ENCODE measurements at regions not wholly inside any gene's neighbourhood (a gene's known extent, or its start where the extent isn't known, plus 50 kb on each side); places are given as distances from the start of the nearest gene placed in this dataset.

DNA sequence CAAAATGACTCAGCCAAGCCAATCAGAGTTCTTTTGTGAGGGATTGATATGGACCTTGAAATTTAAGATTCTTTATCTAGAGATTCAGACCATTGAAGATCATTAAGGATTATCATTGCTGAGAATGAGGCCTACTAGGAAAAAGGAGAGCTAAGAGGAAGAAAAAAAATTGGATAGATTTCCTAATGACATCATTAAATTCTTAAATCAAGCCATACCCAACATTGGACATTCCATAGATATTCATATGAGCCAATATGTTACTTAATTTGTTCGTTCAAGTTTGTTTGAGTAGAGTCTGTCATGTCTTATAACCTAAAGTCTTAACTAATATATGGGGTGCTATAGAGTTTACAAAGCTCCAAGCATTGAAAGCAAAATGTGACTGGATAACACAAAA lies 727.9 kb upstream of the SEMA6A start:
- no peaks in the 10 kb centered on the region for H4K20me1 ChIP-seq (replicated peaks; ENCODE audit: insufficient read depth)
- no peak for TF ChIP-seq CREB1 (CRISPR knock-in tag; IDR thresholded peaks at IDR 0.05; ENCODE audit: low read depth)
- TF ChIP-seq EZH2phosphoT487 (IDR thresholded peaks at IDR 0.05; ENCODE audit: unreplicated experiment), result no peak
- TF ChIP-seq STAT1 (IDR thresholded peaks at IDR 0.05; ENCODE audit: unreplicated experiment), result no peak
- TF ChIP-seq, protein P1, sequence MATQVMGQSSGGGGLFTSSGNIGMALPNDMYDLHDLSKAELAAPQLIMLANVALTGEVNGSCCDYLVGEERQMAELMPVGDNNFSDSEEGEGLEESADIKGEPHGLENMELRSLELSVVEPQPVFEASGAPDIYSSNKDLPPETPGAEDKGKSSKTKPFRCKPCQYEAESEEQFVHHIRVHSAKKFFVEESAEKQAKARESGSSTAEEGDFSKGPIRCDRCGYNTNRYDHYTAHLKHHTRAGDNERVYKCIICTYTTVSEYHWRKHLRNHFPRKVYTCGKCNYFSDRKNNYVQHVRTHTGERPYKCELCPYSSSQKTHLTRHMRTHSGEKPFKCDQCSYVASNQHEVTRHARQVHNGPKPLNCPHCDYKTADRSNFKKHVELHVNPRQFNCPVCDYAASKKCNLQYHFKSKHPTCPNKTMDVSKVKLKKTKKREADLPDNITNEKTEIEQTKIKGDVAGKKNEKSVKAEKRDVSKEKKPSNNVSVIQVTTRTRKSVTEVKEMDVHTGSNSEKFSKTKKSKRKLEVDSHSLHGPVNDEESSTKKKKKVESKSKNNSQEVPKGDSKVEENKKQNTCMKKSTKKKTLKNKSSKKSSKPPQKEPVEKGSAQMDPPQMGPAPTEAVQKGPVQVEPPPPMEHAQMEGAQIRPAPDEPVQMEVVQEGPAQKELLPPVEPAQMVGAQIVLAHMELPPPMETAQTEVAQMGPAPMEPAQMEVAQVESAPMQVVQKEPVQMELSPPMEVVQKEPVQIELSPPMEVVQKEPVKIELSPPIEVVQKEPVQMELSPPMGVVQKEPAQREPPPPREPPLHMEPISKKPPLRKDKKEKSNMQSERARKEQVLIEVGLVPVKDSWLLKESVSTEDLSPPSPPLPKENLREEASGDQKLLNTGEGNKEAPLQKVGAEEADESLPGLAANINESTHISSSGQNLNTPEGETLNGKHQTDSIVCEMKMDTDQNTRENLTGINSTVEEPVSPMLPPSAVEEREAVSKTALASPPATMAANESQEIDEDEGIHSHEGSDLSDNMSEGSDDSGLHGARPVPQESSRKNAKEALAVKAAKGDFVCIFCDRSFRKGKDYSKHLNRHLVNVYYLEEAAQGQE (IDR thresholded peaks at IDR 0.05; ENCODE audit: unreplicated experiment), result no peak
- TF ChIP-seq EZH2 (IDR thresholded peaks at IDR 0.05; ENCODE audit: low read depth, unreplicated experiment), result no peak
- no peak for TF ChIP-seq NANOG (IDR thresholded peaks at IDR 0.05; ENCODE audit: borderline replicate concordance)
- peaks cover 11% of the 10 kb centered on the region for H3K9me3 Mint-ChIP-seq
- H3K79me2 ChIP-seq (replicated peaks; ENCODE audit: insufficient read depth), result no peaks in the 10 kb centered on the region
- H3K27ac Mint-ChIP-seq, result no peak overlapping the region
- ATAC-seq (no peak), DNase-seq (ENCODE audit: low spot score) (no peak)
- H3K4me3 ChIP-seq, result no peak overlapping the region
- no peaks in the 10 kb centered on the region for H3K27me3 ChIP-seq (ENCODE audit: insufficient read depth)
- peaks cover 10% of the 10 kb centered on the region; the same call in 1 of the 2 replicates for H3K4me1 ChIP-seq (ENCODE audit: insufficient read depth)
- no peak overlapping the region for H3K27ac ChIP-seq (ENCODE audit: low read depth)
- no peak overlapping the region for H3K4me2 ChIP-seq
- peaks cover 10% of the 10 kb centered on the region; the same call in 2 of the 3 replicates for H3K4me1 Mint-ChIP-seq
- H3K9me2 ChIP-seq (ENCODE audit: insufficient read depth), result peaks cover 6% of the 10 kb centered on the region; the same call in 1 of the 2 replicates
- no peaks in the 10 kb centered on the region for H3F3A ChIP-seq (replicated peaks; ENCODE audit: low read depth)
- H2AFZ ChIP-seq, result no peak overlapping the region
- H3K27me3 Mint-ChIP-seq (ENCODE audit: insufficient read depth, low read depth, poor library complexity), result no peaks in the 10 kb centered on the region
- H3K36me3 Mint-ChIP-seq (ENCODE audit: low read depth), result peaks cover 8% of the 10 kb centered on the region; the same call in 2 of the 3 replicates
- H3K4me3 Mint-ChIP-seq, result no peak overlapping the region
- no peaks in the 10 kb centered on the region for H3K36me3 ChIP-seq (ENCODE audit: insufficient read depth)

GRCh38 chr5:117299936-117300328 lies 725.3 kb upstream of the SEMA6A start:
- Histone ChIP-seq H3K36me3 (ENCODE audit: insufficient read depth) (no peaks in the 10 kb centered on the region), H3K27me3 (ENCODE audit: insufficient read depth) (no peaks in the 10 kb centered on the region), H3K9me2 (ENCODE audit: insufficient read depth) (peaks cover 6% of the 10 kb centered on the region; the same call in 1 of the 2 replicates), H3K4me2 (no peak overlapping the region), H3F3A (replicated peaks; ENCODE audit: low read depth) (no peaks in the 10 kb centered on the region), H3K4me3 (no peak overlapping the region), H3K79me2 (replicated peaks; ENCODE audit: insufficient read depth) (no peaks in the 10 kb centered on the region), H2AFZ (no peak overlapping the region), H4K20me1 (replicated peaks; ENCODE audit: insufficient read depth) (no peaks in the 10 kb centered on the region), H3K4me1 (ENCODE audit: insufficient read depth) (peaks cover 13% of the 10 kb centered on the region; the same call in 1 of the 2 replicates), H3K27ac (ENCODE audit: low read depth) (no peak overlapping the region)
- H3K4me3 Mint-ChIP-seq, result no peak overlapping the region
- peaks cover 14% of the 10 kb centered on the region; the same call in 2 of the 3 replicates for H3K4me1 Mint-ChIP-seq
- ATAC-seq (no peak), DNase-seq (ENCODE audit: low spot score) (no peak)
- TF ChIP-seq JUNB (IDR thresholded peaks at IDR 0.05; ENCODE audit: unreplicated experiment) (no peak), ZNF114 (CRISPR knock-in tag; IDR thresholded peaks at IDR 0.05) (no peak), STAT1 (IDR thresholded peaks at IDR 0.05; ENCODE audit: unreplicated experiment) (no peak), CREB1 (CRISPR knock-in tag; IDR thresholded peaks at IDR 0.05; ENCODE audit: low read depth) (no peak)
- TF ChIP-seq, protein P2, sequence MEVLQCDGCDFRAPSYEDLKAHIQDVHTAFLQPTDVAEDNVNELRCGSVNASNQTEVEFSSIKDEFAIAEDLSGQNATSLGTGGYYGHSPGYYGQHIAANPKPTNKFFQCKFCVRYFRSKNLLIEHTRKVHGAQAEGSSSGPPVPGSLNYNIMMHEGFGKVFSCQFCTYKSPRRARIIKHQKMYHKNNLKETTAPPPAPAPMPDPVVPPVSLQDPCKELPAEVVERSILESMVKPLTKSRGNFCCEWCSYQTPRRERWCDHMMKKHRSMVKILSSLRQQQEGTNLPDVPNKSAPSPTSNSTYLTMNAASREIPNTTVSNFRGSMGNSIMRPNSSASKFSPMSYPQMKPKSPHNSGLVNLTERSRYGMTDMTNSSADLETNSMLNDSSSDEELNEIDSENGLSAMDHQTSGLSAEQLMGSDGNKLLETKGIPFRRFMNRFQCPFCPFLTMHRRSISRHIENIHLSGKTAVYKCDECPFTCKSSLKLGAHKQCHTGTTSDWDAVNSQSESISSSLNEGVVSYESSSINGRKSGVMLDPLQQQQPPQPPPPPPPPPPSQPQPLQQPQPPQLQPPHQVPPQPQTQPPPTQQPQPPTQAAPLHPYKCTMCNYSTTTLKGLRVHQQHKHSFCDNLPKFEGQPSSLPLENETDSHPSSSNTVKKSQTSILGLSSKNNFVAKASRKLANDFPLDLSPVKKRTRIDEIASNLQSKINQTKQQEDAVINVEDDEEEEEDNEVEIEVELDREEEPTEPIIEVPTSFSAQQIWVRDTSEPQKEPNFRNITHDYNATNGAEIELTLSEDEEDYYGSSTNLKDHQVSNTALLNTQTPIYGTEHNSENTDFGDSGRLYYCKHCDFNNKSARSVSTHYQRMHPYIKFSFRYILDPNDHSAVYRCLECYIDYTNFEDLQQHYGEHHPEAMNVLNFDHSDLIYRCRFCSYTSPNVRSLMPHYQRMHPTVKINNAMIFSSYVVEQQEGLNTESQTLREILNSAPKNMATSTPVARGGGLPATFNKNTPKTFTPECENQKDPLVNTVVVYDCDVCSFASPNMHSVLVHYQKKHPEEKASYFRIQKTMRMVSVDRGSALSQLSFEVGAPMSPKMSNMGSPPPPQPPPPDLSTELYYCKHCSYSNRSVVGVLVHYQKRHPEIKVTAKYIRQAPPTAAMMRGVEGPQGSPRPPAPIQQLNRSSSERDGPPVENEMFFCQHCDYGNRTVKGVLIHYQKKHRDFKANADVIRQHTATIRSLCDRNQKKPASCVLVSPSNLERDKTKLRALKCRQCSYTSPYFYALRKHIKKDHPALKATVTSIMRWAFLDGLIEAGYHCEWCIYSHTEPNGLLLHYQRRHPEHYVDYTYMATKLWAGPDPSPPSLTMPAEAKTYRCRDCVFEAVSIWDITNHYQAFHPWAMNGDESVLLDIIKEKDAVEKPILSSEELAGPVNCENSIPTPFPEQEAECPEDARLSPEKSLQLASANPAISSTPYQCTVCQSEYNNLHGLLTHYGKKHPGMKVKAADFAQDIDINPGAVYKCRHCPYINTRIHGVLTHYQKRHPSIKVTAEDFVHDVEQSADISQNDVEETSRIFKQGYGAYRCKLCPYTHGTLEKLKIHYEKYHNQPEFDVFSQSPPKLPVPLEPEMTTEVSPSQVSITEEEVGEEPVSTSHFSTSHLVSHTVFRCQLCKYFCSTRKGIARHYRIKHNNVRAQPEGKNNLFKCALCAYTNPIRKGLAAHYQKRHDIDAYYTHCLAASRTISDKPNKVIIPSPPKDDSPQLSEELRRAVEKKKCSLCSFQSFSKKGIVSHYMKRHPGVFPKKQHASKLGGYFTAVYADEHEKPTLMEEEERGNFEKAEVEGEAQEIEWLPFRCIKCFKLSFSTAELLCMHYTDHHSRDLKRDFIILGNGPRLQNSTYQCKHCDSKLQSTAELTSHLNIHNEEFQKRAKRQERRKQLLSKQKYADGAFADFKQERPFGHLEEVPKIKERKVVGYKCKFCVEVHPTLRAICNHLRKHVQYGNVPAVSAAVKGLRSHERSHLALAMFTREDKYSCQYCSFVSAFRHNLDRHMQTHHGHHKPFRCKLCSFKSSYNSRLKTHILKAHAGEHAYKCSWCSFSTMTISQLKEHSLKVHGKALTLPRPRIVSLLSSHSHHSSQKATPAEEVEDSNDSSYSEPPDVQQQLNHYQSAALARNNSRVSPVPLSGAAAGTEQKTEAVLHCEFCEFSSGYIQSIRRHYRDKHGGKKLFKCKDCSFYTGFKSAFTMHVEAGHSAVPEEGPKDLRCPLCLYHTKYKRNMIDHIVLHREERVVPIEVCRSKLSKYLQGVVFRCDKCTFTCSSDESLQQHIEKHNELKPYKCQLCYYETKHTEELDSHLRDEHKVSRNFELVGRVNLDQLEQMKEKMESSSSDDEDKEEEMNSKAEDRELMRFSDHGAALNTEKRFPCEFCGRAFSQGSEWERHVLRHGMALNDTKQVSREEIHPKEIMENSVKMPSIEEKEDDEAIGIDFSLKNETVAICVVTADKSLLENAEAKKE (CRISPR knock-in tag; IDR thresholded peaks at IDR 0.05), result no peak
- H3K27me3 Mint-ChIP-seq (ENCODE audit: insufficient read depth, low read depth, poor library complexity), result peaks cover 2% of the 10 kb centered on the region
- H3K9me3 Mint-ChIP-seq, result peaks cover 1% of the 10 kb centered on the region; the same call in 1 of the 3 replicates
- no peak overlapping the region for H3K27ac Mint-ChIP-seq
- H3K36me3 Mint-ChIP-seq (ENCODE audit: low read depth), result no peaks in the 10 kb centered on the region

Measured in GM23338 (cell line).